Neural progenitor cell (in vitro differentiated cells): ENCODE measurements at regions not wholly inside any gene's neighbourhood (a gene's known extent, or its start where the extent isn't known, plus 50 kb on each side); places are given as distances from the start of the nearest gene placed in this dataset.

Source experiments
- EZH2 ChIP-seq: fragments of 200-600 bp; sonication (generic); IDR thresholded peaks from 2 replicates; pipeline ENCODE4 v1.6.1; 2017; ENCODE audit warnings: antibody characterized with exemption, mild to moderate bottlenecking, moderate library complexity
- TF ChIP-seq, protein P1 (sequence below): fragments of 200-600 bp; sonication (generic); IDR thresholded peaks from 2 replicates; pipeline ENCODE4 v1.5.1; 2017; ENCODE audit warnings: antibody characterized with exemption, mild to moderate bottlenecking

GRCh38 chr16:85431431-85432124 is 181.5 kb upstream of the GSE1 start:
- TF ChIP-seq, protein P1, sequence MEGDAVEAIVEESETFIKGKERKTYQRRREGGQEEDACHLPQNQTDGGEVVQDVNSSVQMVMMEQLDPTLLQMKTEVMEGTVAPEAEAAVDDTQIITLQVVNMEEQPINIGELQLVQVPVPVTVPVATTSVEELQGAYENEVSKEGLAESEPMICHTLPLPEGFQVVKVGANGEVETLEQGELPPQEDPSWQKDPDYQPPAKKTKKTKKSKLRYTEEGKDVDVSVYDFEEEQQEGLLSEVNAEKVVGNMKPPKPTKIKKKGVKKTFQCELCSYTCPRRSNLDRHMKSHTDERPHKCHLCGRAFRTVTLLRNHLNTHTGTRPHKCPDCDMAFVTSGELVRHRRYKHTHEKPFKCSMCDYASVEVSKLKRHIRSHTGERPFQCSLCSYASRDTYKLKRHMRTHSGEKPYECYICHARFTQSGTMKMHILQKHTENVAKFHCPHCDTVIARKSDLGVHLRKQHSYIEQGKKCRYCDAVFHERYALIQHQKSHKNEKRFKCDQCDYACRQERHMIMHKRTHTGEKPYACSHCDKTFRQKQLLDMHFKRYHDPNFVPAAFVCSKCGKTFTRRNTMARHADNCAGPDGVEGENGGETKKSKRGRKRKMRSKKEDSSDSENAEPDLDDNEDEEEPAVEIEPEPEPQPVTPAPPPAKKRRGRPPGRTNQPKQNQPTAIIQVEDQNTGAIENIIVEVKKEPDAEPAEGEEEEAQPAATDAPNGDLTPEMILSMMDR: no peak
- no peak for TF ChIP-seq EZH2
